GM12878 (cell line): ENCODE measurements at regions not wholly inside any gene's neighbourhood (a gene's known extent, or its start where the extent isn't known, plus 50 kb on each side); places are given as distances from the start of the nearest gene placed in this dataset.

Experiments used
- ATAC-seq: fragments of 200-7000 bp; cut with Tn5 transposase; 3 replicates; pipeline ENCODE4 v1.9.1; 2020; ENCODE audit warnings: mild to moderate bottlenecking, moderate library complexity
- BruUV-seq: library from RNA; stranded (reverse); fragments of 400-500 nt; replicated peaks from 2 replicates; lab custom pipeline; 2021; lab: Mats Ljungman, UMichigan
- CTCF ChIA-PET: fragments of 300-600 bp; sonication (Branson Sonifier 250); formaldehyde crosslinking; extraction: SDS; loops from one replicate; lab custom pipeline; 2021; ENCODE audit warnings: inconsistent platforms; lab: Yijun Ruan, JAX
- POLR2A ChIA-PET: fragments of 350-600 bp; formaldehyde crosslinking; extraction: SDS; loops from one replicate; lab custom pipeline; 2021; ENCODE audit warnings: inconsistent platforms; lab: Charles Lee
- RAD21 ChIA-PET: fragments of 300-600 bp; sonication (Branson Sonifier 250); formaldehyde crosslinking; loops from one replicate; lab custom pipeline; 2023; ENCODE audit warnings: antibody characterized with exemption; ENCODE audit not compliant: unreplicated experiment; lab: Charles Lee
- SMC1A ChIA-PET: fragments of 300-600 bp; sonication (Branson Sonifier 250); formaldehyde crosslinking; loops from one replicate; lab custom pipeline; 2023; ENCODE audit not compliant: unreplicated experiment, uncharacterized antibody; lab: Charles Lee
- DNase-seq: peaks from one replicate; pipeline ENCODE4 v3.0.0-alpha.2; 2011; ENCODE audit warnings: low read depth, low spot score
- FAIRE-seq: peaks from 3 replicates; lab custom pipeline; 2011; peaks lifted over from hg19 to GRCh38; lab: Jason Lieb, UNC
- H2AFZ ChIP-seq: 2 replicates; pipeline ENCODE4 v1.6.0; 2011; ENCODE audit warnings: low read depth, low read length, control low read depth; ENCODE audit not compliant: control insufficient read depth
- H3K27ac ChIP-seq: 2 replicates; pipeline ENCODE4 v1.5.1; 2011; ENCODE audit warnings: control low read depth; ENCODE audit not compliant: control insufficient read depth, insufficient read depth
- H3K27me3 ChIP-seq, 2 experiments: replicated peaks in 1 of 2; 2 replicates each; pipeline versions ENCODE4 v1.6.0 to v1.6.1; 2011; ENCODE audit warnings: low read length in 1 of 2; ENCODE audit not compliant: control insufficient read depth in 2 of 2, insufficient read depth in 2 of 2
- H3K36me3 ChIP-seq, 2 experiments: 2 replicates each; pipeline ENCODE4 v1.5.1; 2011; ENCODE audit warnings: low read length in 1 of 2; ENCODE audit not compliant: control insufficient read depth in 2 of 2, insufficient read depth in 2 of 2
- H3K4me1 ChIP-seq: 2 replicates; pipeline ENCODE4 v1.6.1; 2011; ENCODE audit warnings: mild to moderate bottlenecking, low read length, moderate library complexity, mixed read lengths; ENCODE audit not compliant: control insufficient read depth, insufficient read depth
- H3K4me2 ChIP-seq: 2 replicates; pipeline ENCODE4 v1.6.0; 2011; ENCODE audit warnings: control low read depth; ENCODE audit not compliant: control insufficient read depth, insufficient read depth
- H3K4me3 ChIP-seq: fragments of 200-600 bp; sonication (generic); 2 replicates; pipeline ENCODE4 v1.5.1; 2016
- H3K79me2 ChIP-seq: 2 replicates; pipeline ENCODE4 v1.6.0; 2011; ENCODE audit warnings: low read length; ENCODE audit not compliant: control insufficient read depth, insufficient read depth
- H3K9ac ChIP-seq: 2 replicates; pipeline ENCODE4 v1.8.0; 2011; ENCODE audit warnings: low read length, control low read depth, mixed read lengths; ENCODE audit not compliant: control insufficient read depth, insufficient read depth
- H3K9me3 ChIP-seq: replicated peaks from 3 replicates; pipeline ENCODE4 v1.5.1; 2011; ENCODE audit warnings: mild to moderate bottlenecking, low read length; ENCODE audit not compliant: control insufficient read depth, insufficient read depth
- H4K20me1 ChIP-seq: 2 replicates; pipeline ENCODE4 v1.6.0; 2011; ENCODE audit not compliant: control insufficient read depth, insufficient read depth
- ATF2 ChIP-seq: IDR thresholded peaks from 2 replicates; pipeline ENCODE4 v1.6.1; 2012; ENCODE audit warnings: low read length, inconsistent platforms
- ATF3 ChIP-seq: IDR thresholded peaks from 2 replicates; pipeline ENCODE4 v1.6.1; 2011; ENCODE audit warnings: low read depth, mild to moderate bottlenecking, low read length, moderate library complexity, borderline replicate concordance; ENCODE audit errors: extremely low read depth
- BACH1 ChIP-seq: fragments of 450-650 bp; IDR thresholded peaks from 2 replicates; pipeline ENCODE4 v1.6.1; 2017; ENCODE audit warnings: mild to moderate bottlenecking, borderline replicate concordance
- CBX3 ChIP-seq: fragments of 200-600 bp; sonication (generic); IDR thresholded peaks from 2 replicates; pipeline ENCODE4 v1.6.1; 2016; ENCODE audit warnings: low read depth, borderline replicate concordance
- CHD4 ChIP-seq: fragments of 200-600 bp; sonication (generic); IDR thresholded peaks from 2 replicates; pipeline ENCODE4 v1.6.1; 2016; ENCODE audit warnings: mild to moderate bottlenecking
- CTCF ChIP-seq, 3 experiments: IDR thresholded peaks in 2 of 3; conservative IDR thresholded peaks in 1 of 3; 2 replicates each; pipeline ENCODE4 v1.5.1; 2011; ENCODE audit warnings: low read depth in 3 of 3, low read length in 3 of 3, mild to moderate bottlenecking in 3 of 3, control low read depth in 2 of 3, moderate library complexity in 2 of 3, inconsistent platforms in 1 of 3, mixed read lengths in 1 of 3; ENCODE audit not compliant: control insufficient read depth in 2 of 3, insufficient read depth in 1 of 3; ENCODE audit errors: extremely low read depth in 1 of 3
- EED ChIP-seq: sonication (generic); IDR thresholded peaks from 2 replicates; pipeline ENCODE4 v1.6.1; 2016; ENCODE audit warnings: antibody characterized with exemption, low read depth
- ELK1 ChIP-seq: IDR thresholded peaks from 2 replicates; pipeline ENCODE4 v1.6.1; 2012; ENCODE audit warnings: low read depth, low read length, improper control_type of control experiment
- EZH2 ChIP-seq: IDR thresholded peaks from 2 replicates; pipeline ENCODE4 v1.6.1; 2012; ENCODE audit warnings: low read depth, mild to moderate bottlenecking, control low read depth, inconsistent platforms, low read length, borderline replicate concordance; ENCODE audit not compliant: control insufficient read depth
- IRF3 ChIP-seq: fragments of 450-650 bp; IDR thresholded peaks from 2 replicates; pipeline ENCODE4 v1.6.1; 2014; ENCODE audit warnings: mild to moderate bottlenecking
- IRF4 ChIP-seq: IDR thresholded peaks from 2 replicates; pipeline ENCODE4 v1.6.1; 2011; ENCODE audit warnings: low read depth, low read length
- MTA3 ChIP-seq: IDR thresholded peaks from 2 replicates; pipeline ENCODE4 v1.6.1; 2012; ENCODE audit warnings: low read length, inconsistent platforms, borderline replicate concordance
- STAT3 ChIP-seq: IDR thresholded peaks from 2 replicates; pipeline ENCODE4 v1.6.1; 2011; ENCODE audit warnings: low read depth, low read length, improper control_type of control experiment
- TAF1 ChIP-seq: IDR thresholded peaks from 2 replicates; pipeline ENCODE4 v1.6.1; 2011; ENCODE audit warnings: mild to moderate bottlenecking, low read depth, low read length, borderline replicate concordance
- TBL1XR1 ChIP-seq: IDR thresholded peaks from 2 replicates; pipeline ENCODE4 v1.6.1; 2012; ENCODE audit warnings: low read depth, low read length, improper control_type of control experiment
- YY1 ChIP-seq: IDR thresholded peaks from 2 replicates; pipeline ENCODE4 v1.6.1; 2011; ENCODE audit warnings: low read depth, mild to moderate bottlenecking, low read length
- ZNF207 ChIP-seq: fragments of 450-650 bp; IDR thresholded peaks from 2 replicates; pipeline ENCODE4 v1.6.1; 2014; ENCODE audit warnings: antibody characterized with exemption, mild to moderate bottlenecking, borderline replicate concordance
- ZNF274 ChIP-seq: IDR thresholded peaks from one replicate; pipeline ENCODE4 v1.8.0; 2011; ENCODE audit not compliant: insufficient read length, insufficient read depth
- ZNF384 ChIP-seq: IDR thresholded peaks from 2 replicates; pipeline ENCODE4 v1.6.1; 2012; ENCODE audit warnings: low read depth, mild to moderate bottlenecking, low read length, improper control_type of control experiment, borderline replicate concordance
- WGBS: methylation state at CpG from one replicate; pipeline ENCODE4 v1.1.6; 2016; ENCODE audit warnings: low lambda C conversion rate; ENCODE audit not compliant: insufficient replicate concordance, insufficient coverage; ENCODE audit errors: missing lambda C conversion rate; 5-methylcytosine and 5-hydroxymethylcytosine counted together
- in situ Hi-C: fragments of 300-500 bp; cut with MboI; formaldehyde crosslinking; loops from 9 replicates; pipeline ENCODE4 v1.14.3; 2018; ENCODE audit warnings: mixed read lengths
- intact Hi-C: fragments of 100-400 bp; cut with micrococcal nuclease; formaldehyde crosslinking; loops from one replicate; pipeline ENCODE4 v1.14.2; 2022; ENCODE audit not compliant: unreplicated experiment

GRCh38 chr5:57805732-57806131, 323.1 kb upstream of the ACTBL2 start:
- ChIA-PET SMC1A (no interaction called here), RAD21 (no interaction called here), POLR2A (no interaction called here), CTCF (no interaction called here)
- H4K20me1 ChIP-seq: no peaks in the 10 kb centered on the region
- no peak overlapping the region for H3K27ac ChIP-seq
- no peak for ATAC-seq
- no peak overlapping the region for H2AFZ ChIP-seq
- in situ Hi-C loops: no loop called here
- no peaks in the 10 kb centered on the region for H3K4me1 ChIP-seq
- no peak overlapping the region for H3K4me3 ChIP-seq
- no peak for TF ChIP-seq ZNF274
- no peak for TF ChIP-seq EZH2
- TF ChIP-seq TBL1XR1: no peak
- no peak for TF ChIP-seq MTA3
- no peak for TF ChIP-seq BACH1
- TF ChIP-seq TAF1: no peak
- no peak for TF ChIP-seq YY1
- TF ChIP-seq STAT3: no peak
- no peak for TF ChIP-seq IRF4
- TF ChIP-seq ZNF384: no peak
- TF ChIP-seq ATF2: no peak
- TF ChIP-seq ELK1: no peak
- no peak for TF ChIP-seq IRF3
- TF ChIP-seq ZNF207: no peak
- TF ChIP-seq EED: no peak
- TF ChIP-seq CBX3: no peak
- TF ChIP-seq CHD4: no peak
- no peak for TF ChIP-seq ATF3
- TF ChIP-seq CTCF (IDR thresholded peaks at IDR 0.05 in 2 of 3, conservative IDR thresholded peaks at IDR 0.05 in 1 of 3; ENCODE audit: control insufficient read depth in 2 of 3, extremely low read depth in 1 of 3, insufficient read depth in 1 of 3, low read depth in 3 of 3, low read length in 3 of 3): no peak
- WGBS: 29% methylated on average over 1 of the region's 1 CpG
- DNase-seq: no peak
- H3K9ac ChIP-seq: no peak overlapping the region
- no peaks in the 10 kb centered on the region for H3K79me2 ChIP-seq
- no peak overlapping the region for H3K4me2 ChIP-seq
- BruUV-seq: no TSS peak
- H3K9me3 ChIP-seq: no peaks in the 10 kb centered on the region
- intact Hi-C loops: no loop called here
- FAIRE-seq: no peak
- no peaks in the 10 kb centered on the region for H3K36me3 ChIP-seq
- H3K27me3 ChIP-seq: no peaks in the 10 kb centered on the region; a peak in 1 of 4 replicates
